Brain microvascular endothelial cell (primary cell): ENCODE measurements at regions not wholly inside any gene's neighbourhood (a gene's known extent, or its start where the extent isn't known, plus 50 kb on each side); places are given as distances from the start of the nearest gene placed in this dataset.

Experiments
- DNase-seq: peaks from one replicate; pipeline ENCODE4 v3.0.0-alpha.2; 2020
- H3K27ac ChIP-seq: fragments of 250-450 bp; sonication (Bioruptor Pico); 2 replicates; pipeline ENCODE4 v1.5.1; 2020; ENCODE audit warnings: mild to moderate bottlenecking, moderate library complexity
- H3K27me3 ChIP-seq: fragments of 250-450 bp; sonication (Bioruptor Pico); replicated peaks from 2 replicates; pipeline ENCODE4 v1.5.1; 2020; ENCODE audit warnings: mild to moderate bottlenecking
- H3K36me3 ChIP-seq: fragments of 250-450 bp; sonication (Bioruptor Pico); replicated peaks from 2 replicates; pipeline ENCODE4 v1.5.1; 2020; ENCODE audit warnings: mild to moderate bottlenecking
- H3K4me3 ChIP-seq: 2 replicates; pipeline ENCODE4 v1.5.1; 2011; ENCODE audit warnings: low read depth, mild to moderate bottlenecking, control low read depth, low read length, moderate library complexity
- in situ Hi-C: cut with HindIII; loops from 2 replicates; pipeline ENCODE4 v1.10.0; 2017; ENCODE audit warnings: low sequenced_read_pairs, low pct_ligation_motif_present
- TF ChIP-seq, protein P1 (sequence below): IDR thresholded peaks from 2 replicates; pipeline ENCODE4 v1.5.1; 2011; ENCODE audit warnings: low read depth, mild to moderate bottlenecking, moderate library complexity, low read length, control low read depth, inconsistent platforms; ENCODE audit errors: missing control alignments

DNA sequence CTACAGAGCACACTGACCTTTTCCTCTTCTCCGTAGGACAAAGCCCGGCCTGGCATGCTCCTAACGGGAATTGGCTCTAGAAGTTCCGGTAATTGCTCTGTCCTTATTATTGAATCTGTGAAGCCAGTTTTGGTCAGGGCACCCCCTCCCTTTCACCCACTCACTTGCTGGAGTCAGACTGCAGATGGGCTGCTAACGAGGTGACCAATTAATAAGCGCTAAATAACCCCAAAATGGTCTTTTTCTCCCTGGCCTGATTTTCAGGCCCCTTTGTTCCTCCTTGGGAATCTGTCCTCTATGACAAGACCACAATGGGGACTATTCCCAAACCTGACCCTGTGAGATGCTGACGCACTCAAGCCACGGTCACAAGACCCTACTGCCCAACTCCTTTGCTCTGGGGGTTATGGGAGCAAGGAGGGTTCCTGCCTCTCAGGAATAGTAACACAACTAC, 610.0 kb upstream of the CADM1 start:
- H3K36me3 ChIP-seq: no peaks in the 10 kb centered on the region
- DNase-seq: no peak
- no peak overlapping the region for H3K4me3 ChIP-seq
- H3K27me3 ChIP-seq: no peaks in the 10 kb centered on the region
- in situ Hi-C loops: no loop called here
- TF ChIP-seq, protein P1, sequence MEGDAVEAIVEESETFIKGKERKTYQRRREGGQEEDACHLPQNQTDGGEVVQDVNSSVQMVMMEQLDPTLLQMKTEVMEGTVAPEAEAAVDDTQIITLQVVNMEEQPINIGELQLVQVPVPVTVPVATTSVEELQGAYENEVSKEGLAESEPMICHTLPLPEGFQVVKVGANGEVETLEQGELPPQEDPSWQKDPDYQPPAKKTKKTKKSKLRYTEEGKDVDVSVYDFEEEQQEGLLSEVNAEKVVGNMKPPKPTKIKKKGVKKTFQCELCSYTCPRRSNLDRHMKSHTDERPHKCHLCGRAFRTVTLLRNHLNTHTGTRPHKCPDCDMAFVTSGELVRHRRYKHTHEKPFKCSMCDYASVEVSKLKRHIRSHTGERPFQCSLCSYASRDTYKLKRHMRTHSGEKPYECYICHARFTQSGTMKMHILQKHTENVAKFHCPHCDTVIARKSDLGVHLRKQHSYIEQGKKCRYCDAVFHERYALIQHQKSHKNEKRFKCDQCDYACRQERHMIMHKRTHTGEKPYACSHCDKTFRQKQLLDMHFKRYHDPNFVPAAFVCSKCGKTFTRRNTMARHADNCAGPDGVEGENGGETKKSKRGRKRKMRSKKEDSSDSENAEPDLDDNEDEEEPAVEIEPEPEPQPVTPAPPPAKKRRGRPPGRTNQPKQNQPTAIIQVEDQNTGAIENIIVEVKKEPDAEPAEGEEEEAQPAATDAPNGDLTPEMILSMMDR: no peak
- no peak overlapping the region for H3K27ac ChIP-seq

DNA sequence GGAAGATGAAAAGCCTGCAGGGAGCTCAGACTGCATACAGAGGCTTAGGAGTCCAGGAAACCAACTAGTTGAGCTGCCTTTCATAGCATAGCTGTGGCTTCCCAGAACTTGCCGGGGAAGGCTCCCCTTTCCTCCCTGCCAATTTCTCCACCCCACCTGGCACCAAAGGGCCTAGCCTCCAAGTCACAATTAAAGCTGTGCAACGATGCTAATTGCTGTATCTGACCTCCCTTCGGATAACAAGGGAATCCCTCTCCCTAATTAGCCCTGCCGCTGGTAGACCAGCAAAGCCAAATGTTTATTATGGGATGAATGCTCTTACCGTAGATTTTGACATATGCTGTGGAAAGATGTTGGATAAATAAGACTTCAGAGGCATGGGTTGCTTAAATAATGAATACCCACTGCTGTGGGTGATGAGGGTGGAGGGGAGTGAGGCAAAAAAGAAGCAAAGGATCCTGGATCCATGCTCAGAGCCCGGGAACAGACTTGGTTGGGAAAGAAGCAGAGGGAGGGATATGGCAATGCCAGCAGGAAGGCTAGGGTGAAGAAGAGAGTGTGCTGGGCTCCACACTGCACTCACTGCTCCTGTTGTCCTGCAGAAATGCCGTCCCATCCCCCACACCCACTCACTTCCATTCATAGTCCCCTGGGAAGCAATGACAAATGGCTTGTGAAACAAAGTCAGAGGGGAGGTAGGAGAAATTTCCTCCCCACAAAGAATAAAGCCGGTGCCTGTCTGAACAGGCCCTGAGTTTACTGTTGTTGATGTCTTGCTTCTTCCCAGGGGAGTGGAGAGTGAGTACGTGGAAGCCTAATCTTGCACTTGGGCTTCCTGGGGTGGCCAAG, 608.1 kb upstream of the CADM1 start:
- TF ChIP-seq, protein P1: no peak
- in situ Hi-C loops: no loop called here
- Histone ChIP-seq H3K27me3 (no peaks in the 10 kb centered on the region), H3K27ac (no peak overlapping the region), H3K4me3 (no peak overlapping the region), H3K36me3 (no peaks in the 10 kb centered on the region)
- no peak for DNase-seq

DNA sequence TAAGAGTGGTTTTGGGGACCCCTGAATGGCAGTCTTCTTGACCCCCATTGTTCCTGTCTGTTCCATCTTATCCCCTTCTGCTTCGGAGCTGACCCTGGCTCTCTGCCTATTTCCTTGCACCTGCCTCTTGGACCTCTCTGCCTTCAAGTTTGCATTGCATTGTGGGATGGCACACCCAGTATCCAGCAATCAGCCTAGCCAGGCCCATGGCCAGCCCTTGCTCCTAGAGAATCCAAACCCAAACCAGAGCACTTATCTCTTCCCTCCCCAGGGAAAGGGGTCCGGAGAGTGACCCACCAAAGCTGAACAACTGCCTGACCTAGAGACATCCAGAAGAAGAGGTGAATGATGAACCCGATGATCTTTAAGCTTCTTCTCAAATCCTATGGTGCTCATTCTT, 607.3 kb upstream of the CADM1 start:
- Histone ChIP-seq H3K27ac (no peak overlapping the region), H3K27me3 (no peaks in the 10 kb centered on the region), H3K4me3 (no peak overlapping the region), H3K36me3 (no peaks in the 10 kb centered on the region)
- in situ Hi-C loops: no loop called here
- TF ChIP-seq, protein P1: no peak
- no peak for DNase-seq

DNA sequence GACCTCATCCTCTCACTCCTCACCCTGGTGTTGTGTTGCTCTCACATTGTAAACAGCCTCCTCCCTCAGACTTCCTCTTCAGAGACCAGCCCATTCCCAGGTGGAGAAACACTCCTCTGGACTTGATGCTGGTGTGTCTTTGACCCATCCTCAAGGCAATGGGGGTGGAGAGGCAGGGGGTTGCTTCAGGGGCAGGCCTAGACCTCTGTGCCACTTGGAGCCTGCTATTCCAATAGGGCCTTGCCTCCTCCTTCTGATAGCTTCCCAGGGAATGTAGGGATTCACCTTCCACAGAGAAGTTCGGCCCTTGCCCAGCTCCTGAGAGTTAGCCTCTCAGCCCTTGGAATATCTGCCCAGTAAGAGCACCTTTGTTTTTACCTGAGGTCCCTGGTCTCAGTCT, 606.6 kb upstream of the CADM1 start:
- Histone ChIP-seq H3K36me3 (no peaks in the 10 kb centered on the region), H3K27me3 (no peaks in the 10 kb centered on the region), H3K4me3 (no peak overlapping the region), H3K27ac (no peak overlapping the region)
- DNase-seq: no peak
- in situ Hi-C loops: no loop called here
- TF ChIP-seq, protein P1: no peak

DNA sequence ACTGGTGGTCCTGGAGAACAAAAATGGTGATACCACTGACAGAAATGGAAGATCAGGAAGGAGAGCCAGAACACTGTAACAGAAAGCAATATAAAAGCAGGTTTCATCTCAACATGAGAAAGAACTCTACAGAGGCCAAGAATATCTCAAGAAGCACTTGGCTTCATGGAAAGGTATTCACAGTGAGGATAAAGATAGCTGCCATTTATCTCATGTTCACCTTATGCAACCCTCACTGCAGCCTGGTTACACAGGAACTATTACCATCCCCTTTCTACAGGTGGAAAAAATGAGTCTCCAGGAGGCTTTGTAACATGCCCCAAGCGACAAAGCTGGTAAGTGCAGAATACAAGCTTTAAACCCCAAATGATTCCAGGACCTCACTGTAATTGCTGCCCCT, 606.1 kb upstream of the CADM1 start:
- no peak for DNase-seq
- Histone ChIP-seq H3K4me3 (no peak overlapping the region), H3K36me3 (no peaks in the 10 kb centered on the region), H3K27me3 (no peaks in the 10 kb centered on the region), H3K27ac (no peak overlapping the region)
- in situ Hi-C loops: no loop called here
- TF ChIP-seq, protein P1: no peak
